WTC11 (cell line): ENCODE measurements at regions not wholly inside any gene's neighbourhood (a gene's known extent, or its start where the extent isn't known, plus 50 kb on each side); places are given as distances from the start of the nearest gene placed in this dataset.

Experiments used
- ATAC-seq: fragments of 200-7000 bp; cut with Tn5 transposase; 2 replicates; pipeline ENCODE4 v1.10.0; 2021; ENCODE audit warnings: mild to moderate bottlenecking, moderate library complexity
- CTCF ChIA-PET: fragments of 300-600 bp; sonication (Branson Sonifier 250); formaldehyde crosslinking; loops from one replicate; lab custom pipeline; 2021; ENCODE audit warnings: antibody characterized with exemption; lab: Charles Lee
- POLR2A ChIA-PET: fragments of 350-600 bp; sonication (Branson Sonifier 250); formaldehyde crosslinking; loops from one replicate; lab custom pipeline; 2021; ENCODE audit warnings: antibody characterized with exemption; lab: Charles Lee
- DNase-seq: peaks from one replicate; pipeline ENCODE4 v3.0.0; 2021; ENCODE audit warnings: low spot score
- H3K27ac Mint-ChIP-seq: 2 replicates; pipeline ENCODE4 v1.8.0; 2021; ENCODE audit warnings: mixed read lengths
- H3K27me3 Mint-ChIP-seq: 2 replicates; pipeline ENCODE4 v1.8.0; 2021; ENCODE audit warnings: low read depth, mild to moderate bottlenecking, moderate library complexity, mixed read lengths
- H3K36me3 Mint-ChIP-seq: 2 replicates; pipeline ENCODE4 v1.8.0; 2021; ENCODE audit warnings: mixed read lengths
- H3K4me1 Mint-ChIP-seq: 2 replicates; pipeline ENCODE4 v1.8.0; 2022; ENCODE audit warnings: mixed read lengths
- H3K4me3 Mint-ChIP-seq: 2 replicates; pipeline ENCODE4 v1.8.0; 2021; ENCODE audit warnings: mild to moderate bottlenecking, moderate library complexity, mixed read lengths
- H3K9me3 Mint-ChIP-seq: 2 replicates; pipeline ENCODE4 v1.8.0; 2021; ENCODE audit warnings: mixed read lengths
- FOXP1 ChIP-seq: sonication (generic); formaldehyde crosslinking; IDR thresholded peaks from 2 replicates; pipeline ENCODE4 v1.8.0; 2022; ENCODE audit warnings: missing genetic modification reagents, mild to moderate bottlenecking, moderate library complexity, borderline replicate concordance
- IRF2 ChIP-seq: sonication (generic); formaldehyde crosslinking; IDR thresholded peaks from 2 replicates; pipeline ENCODE4 v1.8.0; 2022; ENCODE audit warnings: low read depth, missing genetic modification reagents, borderline replicate concordance
- JUN ChIP-seq: sonication (generic); formaldehyde crosslinking; IDR thresholded peaks from 2 replicates; pipeline ENCODE4 v1.8.0; 2023; ENCODE audit warnings: mild to moderate bottlenecking, missing genetic modification reagents
- KAT7 ChIP-seq: sonication (generic); formaldehyde crosslinking; IDR thresholded peaks from 2 replicates; pipeline ENCODE4 v1.8.1; 2023; ENCODE audit warnings: missing genetic modification reagents, mild to moderate bottlenecking, borderline replicate concordance
- NFATC4 ChIP-seq: fragments of 250-450 bp; sonication (Bioruptor Pico); IDR thresholded peaks from 2 replicates; pipeline ENCODE4 v1.9.0; 2021; ENCODE audit warnings: mild to moderate bottlenecking
- NR2C2 ChIP-seq: sonication (generic); formaldehyde crosslinking; IDR thresholded peaks from 2 replicates; pipeline ENCODE4 v1.8.0; 2022; ENCODE audit warnings: mild to moderate bottlenecking, missing genetic modification reagents
- OVOL2 ChIP-seq: fragments of 250-450 bp; sonication (Bioruptor Pico); IDR thresholded peaks from 2 replicates; pipeline ENCODE4 v1.9.0; 2021; ENCODE audit warnings: mild to moderate bottlenecking, borderline replicate concordance
- ZBTB21 ChIP-seq: sonication (generic); formaldehyde crosslinking; IDR thresholded peaks from 2 replicates; pipeline ENCODE4 v1.8.1; 2023; ENCODE audit warnings: mild to moderate bottlenecking, missing genetic modification reagents, borderline replicate concordance
- ZNF396 ChIP-seq: fragments of 250-450 bp; sonication (Bioruptor Pico); IDR thresholded peaks from 2 replicates; pipeline ENCODE4 v1.8.0; 2021; ENCODE audit warnings: mild to moderate bottlenecking, moderate library complexity, borderline replicate concordance
- TF ChIP-seq, protein P1 (sequence below): sonication (generic); formaldehyde crosslinking; IDR thresholded peaks from 2 replicates; pipeline ENCODE4 v1.8.0; 2023; ENCODE audit warnings: missing genetic modification reagents
- TF ChIP-seq, protein P2 (sequence below): sonication (generic); formaldehyde crosslinking; IDR thresholded peaks from 2 replicates; pipeline ENCODE4 v1.8.0; 2022; ENCODE audit warnings: missing genetic modification reagents
- TF ChIP-seq, protein P3 (sequence below): fragments of 200-600 bp; IDR thresholded peaks from 2 replicates; pipeline ENCODE4 v1.8.0; 2022; ENCODE audit warnings: antibody characterized with exemption
- TF ChIP-seq, protein P4 (sequence below): sonication (generic); formaldehyde crosslinking; IDR thresholded peaks from 2 replicates; pipeline ENCODE4 v1.8.1; 2023; ENCODE audit warnings: mild to moderate bottlenecking, missing genetic modification reagents, moderate library complexity
- TF ChIP-seq, protein P5 (sequence below): fragments of 250-450 bp; sonication (Bioruptor Pico); IDR thresholded peaks from 2 replicates; pipeline ENCODE4 v1.9.0; 2021; ENCODE audit warnings: moderate library complexity, mild to moderate bottlenecking, inconsistent platforms, borderline replicate concordance

DNA sequence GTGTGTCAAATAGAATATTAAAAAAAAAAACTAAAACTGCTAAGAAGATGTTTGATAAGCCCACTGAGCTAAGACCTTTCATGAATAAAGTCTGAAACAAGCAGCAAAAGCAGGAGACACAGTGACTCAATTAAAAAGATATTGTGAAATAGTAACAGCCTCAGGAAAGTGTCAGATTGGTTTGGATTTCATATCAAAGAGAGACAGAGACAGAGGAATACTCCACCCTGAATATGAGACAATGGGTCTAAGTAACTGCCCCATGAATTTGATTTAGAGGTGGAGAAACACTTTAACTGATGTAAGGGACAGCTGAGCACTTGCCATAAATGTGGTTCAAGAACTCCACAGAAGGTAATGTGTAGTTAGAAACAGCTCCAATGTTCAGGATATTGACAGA is 277.9 kb upstream of the FOXG1 start:
- no peak for DNase-seq
- Mint-ChIP-seq H3K4me1 (no peaks in the 10 kb centered on the region; the same call in 1 of the 2 replicates), H3K9me3 (no peaks in the 10 kb centered on the region; the same call in none of the 2 replicates), H3K27me3 (no peaks in the 10 kb centered on the region), H3K36me3 (no peaks in the 10 kb centered on the region), H3K27ac (no peak overlapping the region), H3K4me3 (no peak overlapping the region)
- no peak for ATAC-seq
- TF ChIP-seq JUN (CRISPR knock-in tag) (no peak), IRF2 (CRISPR knock-in tag) (no peak), OVOL2 (CRISPR knock-in tag) (no peak), ZNF396 (CRISPR knock-in tag) (no peak), FOXP1 (CRISPR knock-in tag) (no peak), ZBTB21 (CRISPR knock-in tag) (no peak), KAT7 (no peak)
- TF ChIP-seq, protein P1, sequence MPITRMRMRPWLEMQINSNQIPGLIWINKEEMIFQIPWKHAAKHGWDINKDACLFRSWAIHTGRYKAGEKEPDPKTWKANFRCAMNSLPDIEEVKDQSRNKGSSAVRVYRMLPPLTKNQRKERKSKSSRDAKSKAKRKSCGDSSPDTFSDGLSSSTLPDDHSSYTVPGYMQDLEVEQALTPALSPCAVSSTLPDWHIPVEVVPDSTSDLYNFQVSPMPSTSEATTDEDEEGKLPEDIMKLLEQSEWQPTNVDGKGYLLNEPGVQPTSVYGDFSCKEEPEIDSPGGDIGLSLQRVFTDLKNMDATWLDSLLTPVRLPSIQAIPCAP (CRISPR knock-in tag) = no peak
- TF ChIP-seq, protein P2, sequence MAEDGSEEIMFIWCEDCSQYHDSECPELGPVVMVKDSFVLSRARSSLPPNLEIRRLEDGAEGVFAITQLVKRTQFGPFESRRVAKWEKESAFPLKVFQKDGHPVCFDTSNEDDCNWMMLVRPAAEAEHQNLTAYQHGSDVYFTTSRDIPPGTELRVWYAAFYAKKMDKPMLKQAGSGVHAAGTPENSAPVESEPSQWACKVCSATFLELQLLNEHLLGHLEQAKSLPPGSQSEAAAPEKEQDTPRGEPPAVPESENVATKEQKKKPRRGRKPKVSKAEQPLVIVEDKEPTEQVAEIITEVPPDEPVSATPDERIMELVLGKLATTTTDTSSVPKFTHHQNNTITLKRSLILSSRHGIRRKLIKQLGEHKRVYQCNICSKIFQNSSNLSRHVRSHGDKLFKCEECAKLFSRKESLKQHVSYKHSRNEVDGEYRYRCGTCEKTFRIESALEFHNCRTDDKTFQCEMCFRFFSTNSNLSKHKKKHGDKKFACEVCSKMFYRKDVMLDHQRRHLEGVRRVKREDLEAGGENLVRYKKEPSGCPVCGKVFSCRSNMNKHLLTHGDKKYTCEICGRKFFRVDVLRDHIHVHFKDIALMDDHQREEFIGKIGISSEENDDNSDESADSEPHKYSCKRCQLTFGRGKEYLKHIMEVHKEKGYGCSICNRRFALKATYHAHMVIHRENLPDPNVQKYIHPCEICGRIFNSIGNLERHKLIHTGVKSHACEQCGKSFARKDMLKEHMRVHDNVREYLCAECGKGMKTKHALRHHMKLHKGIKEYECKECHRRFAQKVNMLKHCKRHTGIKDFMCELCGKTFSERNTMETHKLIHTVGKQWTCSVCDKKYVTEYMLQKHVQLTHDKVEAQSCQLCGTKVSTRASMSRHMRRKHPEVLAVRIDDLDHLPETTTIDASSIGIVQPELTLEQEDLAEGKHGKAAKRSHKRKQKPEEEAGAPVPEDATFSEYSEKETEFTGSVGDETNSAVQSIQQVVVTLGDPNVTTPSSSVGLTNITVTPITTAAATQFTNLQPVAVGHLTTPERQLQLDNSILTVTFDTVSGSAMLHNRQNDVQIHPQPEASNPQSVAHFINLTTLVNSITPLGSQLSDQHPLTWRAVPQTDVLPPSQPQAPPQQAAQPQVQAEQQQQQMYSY (CRISPR knock-in tag) = no peak
- TF ChIP-seq, protein P3, sequence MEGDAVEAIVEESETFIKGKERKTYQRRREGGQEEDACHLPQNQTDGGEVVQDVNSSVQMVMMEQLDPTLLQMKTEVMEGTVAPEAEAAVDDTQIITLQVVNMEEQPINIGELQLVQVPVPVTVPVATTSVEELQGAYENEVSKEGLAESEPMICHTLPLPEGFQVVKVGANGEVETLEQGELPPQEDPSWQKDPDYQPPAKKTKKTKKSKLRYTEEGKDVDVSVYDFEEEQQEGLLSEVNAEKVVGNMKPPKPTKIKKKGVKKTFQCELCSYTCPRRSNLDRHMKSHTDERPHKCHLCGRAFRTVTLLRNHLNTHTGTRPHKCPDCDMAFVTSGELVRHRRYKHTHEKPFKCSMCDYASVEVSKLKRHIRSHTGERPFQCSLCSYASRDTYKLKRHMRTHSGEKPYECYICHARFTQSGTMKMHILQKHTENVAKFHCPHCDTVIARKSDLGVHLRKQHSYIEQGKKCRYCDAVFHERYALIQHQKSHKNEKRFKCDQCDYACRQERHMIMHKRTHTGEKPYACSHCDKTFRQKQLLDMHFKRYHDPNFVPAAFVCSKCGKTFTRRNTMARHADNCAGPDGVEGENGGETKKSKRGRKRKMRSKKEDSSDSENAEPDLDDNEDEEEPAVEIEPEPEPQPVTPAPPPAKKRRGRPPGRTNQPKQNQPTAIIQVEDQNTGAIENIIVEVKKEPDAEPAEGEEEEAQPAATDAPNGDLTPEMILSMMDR = no peak
- TF ChIP-seq, protein P4, sequence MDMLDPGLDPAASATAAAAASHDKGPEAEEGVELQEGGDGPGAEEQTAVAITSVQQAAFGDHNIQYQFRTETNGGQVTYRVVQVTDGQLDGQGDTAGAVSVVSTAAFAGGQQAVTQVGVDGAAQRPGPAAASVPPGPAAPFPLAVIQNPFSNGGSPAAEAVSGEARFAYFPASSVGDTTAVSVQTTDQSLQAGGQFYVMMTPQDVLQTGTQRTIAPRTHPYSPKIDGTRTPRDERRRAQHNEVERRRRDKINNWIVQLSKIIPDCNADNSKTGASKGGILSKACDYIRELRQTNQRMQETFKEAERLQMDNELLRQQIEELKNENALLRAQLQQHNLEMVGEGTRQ (CRISPR knock-in tag) = no peak
- ChIA-PET POLR2A (no interaction called here), CTCF (no interaction called here)

DNA sequence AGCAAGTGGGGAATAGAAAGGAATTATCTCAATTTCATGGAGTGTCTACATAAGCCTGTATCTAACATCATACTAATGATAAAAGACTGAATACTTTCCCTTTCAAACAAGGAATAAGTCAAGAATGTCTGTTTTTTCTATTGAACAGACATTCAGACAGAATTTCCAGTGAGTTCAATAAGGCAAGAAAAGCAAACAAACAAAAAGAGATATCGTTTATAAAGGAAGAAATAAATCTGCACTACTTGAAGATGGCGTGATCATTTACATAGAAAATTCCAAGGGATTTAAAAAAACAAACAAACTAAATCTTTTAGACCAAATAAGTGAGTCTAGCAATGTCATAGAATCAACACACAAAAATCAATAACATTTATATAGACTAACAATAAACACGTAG is 273.1 kb upstream of the FOXG1 start:
- no peaks in the 10 kb centered on the region; the same call in none of the 2 replicates for H3K9me3 Mint-ChIP-seq
- DNase-seq (no peak), ATAC-seq (no peak)
- H3K4me3 Mint-ChIP-seq = no peak overlapping the region
- CTCF ChIA-PET = no interaction called here
- no peaks in the 10 kb centered on the region for H3K36me3 Mint-ChIP-seq
- no peak overlapping the region for H3K27ac Mint-ChIP-seq
- TF ChIP-seq, protein P5, sequence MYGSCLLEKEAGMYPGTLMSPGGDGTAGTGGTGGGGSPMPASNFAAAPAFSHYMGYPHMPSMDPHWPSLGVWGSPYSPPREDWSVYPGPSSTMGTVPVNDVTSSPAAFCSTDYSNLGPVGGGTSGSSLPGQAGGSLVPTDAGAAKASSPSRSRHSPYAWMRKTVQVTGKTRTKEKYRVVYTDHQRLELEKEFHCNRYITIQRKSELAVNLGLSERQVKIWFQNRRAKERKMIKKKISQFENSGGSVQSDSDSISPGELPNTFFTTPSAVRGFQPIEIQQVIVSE = no peak
- TF ChIP-seq, protein P2 (CRISPR knock-in tag) = no peak
- TF ChIP-seq NR2C2 = no peak
- TF ChIP-seq NFATC4 (CRISPR knock-in tag) = no peak
- POLR2A ChIA-PET = no interaction called here
- no peaks in the 10 kb centered on the region for H3K27me3 Mint-ChIP-seq
- no peaks in the 10 kb centered on the region; the same call in 1 of the 2 replicates for H3K4me1 Mint-ChIP-seq
